ENCODE measurements at regions not wholly inside any gene's neighbourhood (a gene's known extent, or its start where the extent isn't known, plus 50 kb on each side); places are given as distances from the start of the nearest gene placed in this dataset.

DNA sequence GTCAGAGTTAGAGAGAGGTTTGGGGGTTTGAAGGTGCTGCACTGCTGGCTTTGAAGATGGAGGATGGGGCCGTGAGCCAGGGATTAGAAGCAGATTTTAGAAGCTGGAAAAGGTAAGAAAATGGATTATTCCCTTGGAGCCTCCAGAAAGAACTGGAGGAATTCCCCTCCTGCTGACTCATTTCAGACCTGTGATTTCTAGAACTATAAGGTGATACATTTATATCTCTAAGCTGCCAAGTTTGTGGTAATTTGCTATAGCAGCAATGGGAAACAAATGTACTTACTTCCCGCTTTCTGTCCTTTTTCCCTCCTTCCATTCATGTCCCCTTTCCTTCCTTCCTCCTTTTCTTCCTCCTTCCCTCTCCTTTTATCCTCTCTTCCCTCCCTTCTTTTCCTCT lies 78.5 kb upstream of the PCDH8 start:
- H2BK20ac ChIP-seq (ENCODE audit: low read depth, low read length, poor library complexity, severe bottlenecking): no peak overlapping the region
- H3K56ac ChIP-seq (ENCODE audit: insufficient read length, low read depth, low read length): no peak overlapping the region
- H3K27ac ChIP-seq (ENCODE audit: insufficient read length, low read depth, low read length): no peak overlapping the region
- no peak overlapping the region for H3T11ph ChIP-seq (ENCODE audit: low read length)
- no peaks in the 10 kb centered on the region for H3K79me2 ChIP-seq (ENCODE audit: insufficient read depth, low read length)
- H3K23me2 ChIP-seq (ENCODE audit: insufficient read length, low read depth, low read length, poor library complexity, severe bottlenecking): no peaks in the 10 kb centered on the region
- H3K4me2 ChIP-seq (ENCODE audit: insufficient read depth, insufficient read length, low read length): no peak overlapping the region
- no peak overlapping the region for H3K4ac ChIP-seq (ENCODE audit: low read depth, low read length)
- H2AFZ ChIP-seq (ENCODE audit: low read length): no peak overlapping the region
- Mint-ChIP-seq H3K27me3 (ENCODE audit: low read depth) (peaks cover 8% of the 10 kb centered on the region), H3K36me3 (ENCODE audit: insufficient read depth in 1 of 3, low read depth in 3 of 3) (no peaks in the 10 kb centered on the region), H3K27ac (no peak overlapping the region), H3K4me3 (no peak overlapping the region), H3K4me1 (peaks cover 26 to 39% of the 10 kb centered on the region in 2 experiments), H3K9me3 (no peaks in the 10 kb centered on the region; a peak in 1 of 5 replicates)
- H2AK5ac ChIP-seq (ENCODE audit: insufficient read length, low read length): no peak overlapping the region
- no peak overlapping the region for H2BK5ac ChIP-seq (ENCODE audit: insufficient read length, low read length)
- H3K14ac ChIP-seq (ENCODE audit: insufficient read depth, low read length): no peak overlapping the region
- no CpG with 5 or more reads among the region's 2 CpGs for WGBS (ENCODE audit: extremely low coverage, insufficient read length, low lambda C conversion rate)
- no peaks in the 10 kb centered on the region for H3K9me3 ChIP-seq (ENCODE audit: control insufficient read depth, low read depth, low read length)
- no peak overlapping the region for H4K5ac ChIP-seq (ENCODE audit: insufficient read length, low read depth, low read length)
- no peaks in the 10 kb centered on the region for H4K20me1 ChIP-seq (ENCODE audit: control insufficient read depth, insufficient read depth, insufficient read length)
- H3K79me1 ChIP-seq (ENCODE audit: insufficient read depth, low read depth, low read length, poor library complexity, severe bottlenecking): no peaks in the 10 kb centered on the region
- no peak overlapping the region for H4K8ac ChIP-seq (replicated peaks; ENCODE audit: insufficient read length, low read depth, low read length)
- H2BK120ac ChIP-seq (ENCODE audit: low read depth, low read length, poor library complexity, severe bottlenecking): no peak overlapping the region
- H2BK12ac ChIP-seq (ENCODE audit: insufficient read length, low read depth, low read length): no peak overlapping the region
- no peak overlapping the region for H3K18ac ChIP-seq (ENCODE audit: insufficient read length, low read depth, low read length)
- H2BK15ac ChIP-seq (ENCODE audit: low read depth, low read length): no peak overlapping the region
- TF ChIP-seq, protein P1, sequence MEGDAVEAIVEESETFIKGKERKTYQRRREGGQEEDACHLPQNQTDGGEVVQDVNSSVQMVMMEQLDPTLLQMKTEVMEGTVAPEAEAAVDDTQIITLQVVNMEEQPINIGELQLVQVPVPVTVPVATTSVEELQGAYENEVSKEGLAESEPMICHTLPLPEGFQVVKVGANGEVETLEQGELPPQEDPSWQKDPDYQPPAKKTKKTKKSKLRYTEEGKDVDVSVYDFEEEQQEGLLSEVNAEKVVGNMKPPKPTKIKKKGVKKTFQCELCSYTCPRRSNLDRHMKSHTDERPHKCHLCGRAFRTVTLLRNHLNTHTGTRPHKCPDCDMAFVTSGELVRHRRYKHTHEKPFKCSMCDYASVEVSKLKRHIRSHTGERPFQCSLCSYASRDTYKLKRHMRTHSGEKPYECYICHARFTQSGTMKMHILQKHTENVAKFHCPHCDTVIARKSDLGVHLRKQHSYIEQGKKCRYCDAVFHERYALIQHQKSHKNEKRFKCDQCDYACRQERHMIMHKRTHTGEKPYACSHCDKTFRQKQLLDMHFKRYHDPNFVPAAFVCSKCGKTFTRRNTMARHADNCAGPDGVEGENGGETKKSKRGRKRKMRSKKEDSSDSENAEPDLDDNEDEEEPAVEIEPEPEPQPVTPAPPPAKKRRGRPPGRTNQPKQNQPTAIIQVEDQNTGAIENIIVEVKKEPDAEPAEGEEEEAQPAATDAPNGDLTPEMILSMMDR (conservative IDR thresholded peaks at IDR 0.05): no peak
- H3K4me1 ChIP-seq (ENCODE audit: insufficient read depth, low read length): peaks cover 3% of the 10 kb centered on the region; the same call in 1 of the 2 replicates
- no peak for DNase-seq
- H3K9ac ChIP-seq (ENCODE audit: extremely low read depth, insufficient read length, low read length): no peak overlapping the region
- H4K91ac ChIP-seq (ENCODE audit: insufficient read length, low read depth, low read length): no peak overlapping the region
- no peak overlapping the region for H3K23ac ChIP-seq (ENCODE audit: insufficient read length, low read depth, low read length)
- H3K27me3 ChIP-seq (ENCODE audit: insufficient read depth, low read length): no peaks in the 10 kb centered on the region
